GM10266 (cell line): ENCODE measurements at regions not wholly inside any gene's neighbourhood (a gene's known extent, or its start where the extent isn't known, plus 50 kb on each side); places are given as distances from the start of the nearest gene placed in this dataset.

Experiments used
- DNase-seq: peaks from one replicate; pipeline ENCODE4 v3.0.0; 2012; ENCODE audit errors: extremely low spot score
- CTCF ChIP-seq: IDR thresholded peaks from 2 replicates; pipeline ENCODE4 v1.5.1; 2012; ENCODE audit warnings: mild to moderate bottlenecking, low read depth; ENCODE audit not compliant: control insufficient read depth, insufficient read depth; ENCODE audit errors: missing control alignments

- no peak for TF ChIP-seq CTCF
- no peak for DNase-seq
Measured at GRCh38 chr2:35294636-35295263, 1060.8 kb upstream of the CRIM1 start.

GRCh38 chr2:35293261-35293660 lies 1062.3 kb upstream of the CRIM1 start:
- TF ChIP-seq CTCF: no peak

GRCh38 chr2:35292199-35292598 lies 1063.4 kb upstream of the CRIM1 start:
- no peak for DNase-seq
- no peak for TF ChIP-seq CTCF

More at GRCh38 chr2:35293261-35293660, 1062.3 kb upstream of the CRIM1 start:
- no peak for DNase-seq

GRCh38 chr2:35281702-35282101 lies 1073.9 kb upstream of the CRIM1 start:
- TF ChIP-seq CTCF: no peak
- DNase-seq: no peak

GRCh38 chr2:35255826-35256225 lies 1099.8 kb upstream of the CRIM1 start:
- TF ChIP-seq CTCF: no peak
- DNase-seq: no peak

- DNase-seq: no peak
- TF ChIP-seq CTCF: no peak
Measured at GRCh38 chr2:35251156-35251555, 1104.4 kb upstream of the CRIM1 start.

GRCh38 chr2:35246702-35247101 lies 1108.9 kb upstream of the CRIM1 start:
- no peak for DNase-seq
- no peak for TF ChIP-seq CTCF
